GM19043 (cell line): ENCODE measurements at regions not wholly inside any gene's neighbourhood (a gene's known extent, or its start where the extent isn't known, plus 50 kb on each side); places are given as distances from the start of the nearest gene placed in this dataset.

Experiments used
- ATAC-seq: cut with Tn5 transposase; IDR thresholded peaks from one replicate; pipeline ENCODE4 v1.9.1; 2021; ENCODE audit warnings: low read depth; ENCODE audit not compliant: unreplicated experiment

GRCh38 chr5:15220642-15221173, 279.3 kb upstream of the FBXL7 start:
- no peak for ATAC-seq

- ATAC-seq, result no peak
Observed at GRCh38 chr5:15215056-15215455, 284.9 kb upstream of the FBXL7 start.

GRCh38 chr5:15214010-15214409, 286.0 kb upstream of the FBXL7 start:
- ATAC-seq, result no peak

- ATAC-seq, result no peak
Observed at GRCh38 chr5:15209053-15209762, 290.8 kb upstream of the FBXL7 start.

- no peak for ATAC-seq
Observed at GRCh38 chr5:15206133-15206532, 293.8 kb upstream of the FBXL7 start.

GRCh38 chr5:15203376-15203775, 296.6 kb upstream of the FBXL7 start:
- no peak for ATAC-seq

- no peak for ATAC-seq
Observed at GRCh38 chr5:15191012-15191411, 309.0 kb upstream of the FBXL7 start.

GRCh38 chr5:15183520-15183919, 311.9 kb upstream of the ANKH start:
- no peak for ATAC-seq

GRCh38 chr5:15170173-15170572, 298.6 kb upstream of the ANKH start:
- no peak for ATAC-seq

- ATAC-seq, result no peak
Observed at GRCh38 chr5:15168358-15168757, 296.8 kb upstream of the ANKH start.

GRCh38 chr5:15160091-15160490, 288.5 kb upstream of the ANKH start:
- ATAC-seq, result no peak

- ATAC-seq, result no peak
Observed at GRCh38 chr5:15159606-15160005, 288.0 kb upstream of the ANKH start.

- ATAC-seq, result no peak
Observed at GRCh38 chr5:15142458-15142857, 270.9 kb upstream of the ANKH start.

GRCh38 chr5:15137414-15137813, 265.8 kb upstream of the ANKH start:
- no peak for ATAC-seq

GRCh38 chr5:15135661-15136060, 264.1 kb upstream of the ANKH start:
- no peak for ATAC-seq

GRCh38 chr5:15133456-15133965, 261.9 kb upstream of the ANKH start:
- ATAC-seq, result no peak

- ATAC-seq, result no peak
Observed at GRCh38 chr5:15132816-15133405, 261.3 kb upstream of the ANKH start.

GRCh38 chr5:15131909-15132308, 260.3 kb upstream of the ANKH start:
- ATAC-seq, result no peak

- no peak for ATAC-seq
Observed at GRCh38 chr5:15124871-15125568, 253.4 kb upstream of the ANKH start.

GRCh38 chr5:15124461-15124860, 252.9 kb upstream of the ANKH start:
- no peak for ATAC-seq

- no peak for ATAC-seq
Observed at GRCh38 chr5:15117688-15118087, 246.1 kb upstream of the ANKH start.
